GM10266 (cell line): ENCODE measurements at regions not wholly inside any gene's neighbourhood (a gene's known extent, or its start where the extent isn't known, plus 50 kb on each side); places are given as distances from the start of the nearest gene placed in this dataset.
A peak's percentile ranks its signal among the peaks of the same experiment; 100 is the strongest.

ENCODE experiments used
- DNase-seq: peaks from one replicate; pipeline ENCODE4 v3.0.0; 2012; ENCODE audit errors: extremely low spot score
- CTCF ChIP-seq: IDR thresholded peaks from 2 replicates; pipeline ENCODE4 v1.5.1; 2012; ENCODE audit warnings: mild to moderate bottlenecking, low read depth; ENCODE audit not compliant: control insufficient read depth, insufficient read depth; ENCODE audit errors: missing control alignments

- peak; percentile 83 for DNase-seq
- TF ChIP-seq CTCF, result no peak
Observed at GRCh38 chr9:134243778-134244467, 79.6 kb upstream of the RNU6ATAC start.

DNA sequence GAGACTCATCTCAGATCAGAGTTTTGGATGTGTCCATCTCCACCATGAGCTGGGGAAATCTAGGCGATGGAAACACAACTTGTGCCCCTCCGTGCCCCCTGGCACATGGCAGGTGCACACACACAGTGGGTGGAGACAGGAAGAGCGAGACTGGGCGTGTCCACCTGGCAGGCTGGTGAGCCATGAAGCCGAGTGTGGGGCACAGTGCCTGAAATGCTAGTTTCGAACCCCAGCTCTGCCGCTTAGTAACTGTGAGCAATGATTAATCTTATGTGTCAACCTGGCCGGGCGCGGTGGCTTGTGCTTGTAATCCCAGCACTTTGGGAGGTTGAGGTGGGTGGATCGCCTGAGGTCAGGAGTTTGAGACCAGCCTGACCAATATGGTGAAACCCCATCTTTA lies 80.8 kb upstream of the RNU6ATAC start:
- TF ChIP-seq CTCF, result no peak

GRCh38 chr9:134247918-134248631 lies 78.2 kb upstream of the RXRA start:
- no peak for TF ChIP-seq CTCF
- no peak for DNase-seq

More for the DNA sequence above, 80.8 kb upstream of the RNU6ATAC start:
- no peak for DNase-seq

DNA sequence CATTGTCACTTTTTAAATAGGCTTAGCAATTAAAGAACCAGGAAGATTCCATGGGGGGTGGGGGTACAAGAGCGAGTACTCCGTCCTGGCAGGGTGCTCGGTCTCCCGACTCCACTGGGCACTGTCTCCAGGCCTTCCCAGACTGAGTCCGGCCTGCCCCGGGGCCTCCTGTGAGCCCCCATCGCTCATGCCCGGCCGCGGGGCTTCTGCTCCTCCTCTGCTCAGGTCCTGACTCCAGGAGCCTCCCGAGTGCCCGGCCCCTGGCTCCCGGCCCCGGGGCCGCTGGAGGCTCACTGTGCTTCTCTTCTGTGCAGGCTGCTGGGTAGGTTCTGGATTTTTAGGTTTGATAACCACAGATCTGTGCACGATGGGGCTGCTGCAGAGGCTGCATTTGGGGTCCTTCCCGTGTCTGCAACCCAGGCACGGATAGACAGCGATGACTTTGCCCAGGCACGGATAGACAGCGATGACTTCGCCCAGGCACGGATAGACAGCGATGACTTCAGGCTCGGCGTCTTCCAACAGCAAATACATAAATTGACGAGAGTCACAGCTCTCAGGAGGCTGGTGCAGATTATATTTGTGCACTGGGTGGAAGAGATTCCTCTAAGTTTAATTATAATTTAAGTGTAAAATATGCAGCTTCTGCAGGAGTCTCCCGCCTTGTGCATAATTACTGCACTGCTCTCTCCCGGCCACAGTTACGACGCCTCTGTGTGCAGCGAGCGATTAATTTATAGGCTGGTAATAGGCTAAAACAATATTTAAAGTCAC lies 74.8 kb upstream of the RXRA start:
- TF ChIP-seq CTCF, result no peak

GRCh38 chr9:134252084-134252830 lies 74.0 kb upstream of the RXRA start:
- no peak for DNase-seq
- TF ChIP-seq CTCF, result no peak

More for the DNA sequence above, 74.8 kb upstream of the RXRA start:
- DNase-seq, result no peak

GRCh38 chr9:134253606-134254205 lies 72.5 kb upstream of the RXRA start:
- DNase-seq, result no peak
- TF ChIP-seq CTCF, result no peak
